ENCODE measurements at regions not wholly inside any gene's neighbourhood (a gene's known extent, or its start where the extent isn't known, plus 50 kb on each side); places are given as distances from the start of the nearest gene placed in this dataset.

DNA sequence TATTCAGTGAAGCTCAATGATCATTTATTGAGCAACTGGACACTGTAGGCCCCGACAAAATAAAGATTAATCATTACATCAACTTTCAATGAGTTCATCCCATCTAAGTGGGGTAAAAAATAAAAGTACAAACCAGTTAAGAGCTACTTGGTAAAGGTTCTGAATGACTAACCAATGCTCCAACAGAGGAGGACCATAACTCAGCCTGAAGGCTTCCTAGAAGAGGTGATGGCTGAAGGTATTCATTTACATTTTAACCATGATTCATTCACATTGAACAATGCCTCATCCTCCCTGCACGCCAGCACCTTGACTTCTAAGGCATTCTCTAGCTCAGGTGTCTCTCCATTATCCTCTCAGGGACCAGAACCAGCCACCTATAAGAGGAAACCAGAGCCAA lies 201.4 kb downstream of the ZNF462 start:
- no peak for DNase-seq

GRCh38 chr9:107065549-107065948 lies 202.6 kb downstream of the ZNF462 start:
- no peak for DNase-seq

- no peak for DNase-seq
Measured at GRCh38 chr9:107067739-107068416, 204.9 kb downstream of the ZNF462 start.

- DNase-seq, result no peak
Measured at GRCh38 chr9:107068581-107068980, 205.6 kb downstream of the ZNF462 start.

DNA sequence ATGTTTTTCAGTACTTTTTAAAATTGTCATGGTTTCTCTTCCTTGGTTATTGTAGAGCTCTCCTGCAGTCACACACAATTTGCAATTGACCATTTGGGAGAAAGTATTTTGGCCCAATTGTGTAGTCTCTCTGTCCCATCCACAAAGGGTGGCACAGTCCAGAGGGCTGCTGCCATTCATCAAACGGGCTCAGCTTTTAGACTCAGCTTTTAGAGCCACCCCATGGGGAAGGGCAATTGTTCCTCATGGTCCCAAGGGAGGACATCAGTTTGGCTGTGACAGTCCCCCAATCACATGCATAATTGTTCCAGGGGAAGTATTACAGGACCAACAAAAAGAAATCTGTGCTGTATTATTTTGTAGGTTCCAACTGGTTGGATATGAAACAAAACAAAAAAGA lies 207.6 kb downstream of the ZNF462 start:
- no peak for DNase-seq

- no peak for DNase-seq
Measured at GRCh38 chr9:107078061-107078460, 205.0 kb upstream of the RAD23B start.

- no peak for DNase-seq
Measured at GRCh38 chr9:107079589-107079988, 203.5 kb upstream of the RAD23B start.

DNA sequence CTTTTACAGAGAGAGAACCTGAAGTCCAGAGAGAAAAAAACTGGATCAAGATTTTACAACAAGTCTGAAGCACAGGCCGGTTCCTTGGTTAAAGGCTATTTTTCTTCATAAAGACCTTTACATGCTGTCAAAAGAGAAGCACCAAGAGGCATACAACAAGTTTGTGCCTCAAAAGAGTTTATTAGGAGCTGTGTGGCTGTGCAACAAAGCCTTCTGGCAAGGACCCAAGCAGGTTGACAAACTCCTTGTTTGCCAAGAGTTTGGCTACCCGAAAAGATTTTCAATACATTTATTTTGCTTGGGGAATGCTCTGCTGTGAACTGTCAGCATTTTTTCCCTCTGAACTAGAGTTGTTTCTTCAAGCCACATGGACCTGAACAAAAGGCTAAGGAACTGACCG lies 202.9 kb upstream of the RAD23B start:
- no peak for DNase-seq

GRCh38 chr9:107086460-107086859 lies 196.6 kb upstream of the RAD23B start:
- DNase-seq, result no peak

DNA sequence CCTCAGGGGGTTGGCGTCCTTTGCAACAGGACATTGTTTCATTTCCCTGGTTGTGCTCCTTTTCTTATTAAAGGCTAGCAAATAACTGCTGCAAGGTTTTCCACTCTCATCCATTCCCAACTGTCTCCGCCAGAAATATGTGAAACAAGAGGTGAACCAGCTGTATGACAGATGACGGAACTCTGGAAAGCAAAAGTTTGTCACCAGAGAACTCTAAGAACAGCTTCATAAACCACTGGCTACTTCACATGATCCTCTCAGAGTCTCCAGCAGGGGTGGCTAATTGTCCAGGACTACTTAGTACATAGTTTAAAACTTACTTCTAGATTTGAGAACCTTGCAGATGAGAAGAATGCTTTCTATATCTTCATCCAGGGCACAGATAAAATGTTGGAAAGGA lies 195.9 kb upstream of the RAD23B start:
- DNase-seq, result no peak

GRCh38 chr9:107090218-107090617 lies 192.9 kb upstream of the RAD23B start:
- no peak for DNase-seq

DNA sequence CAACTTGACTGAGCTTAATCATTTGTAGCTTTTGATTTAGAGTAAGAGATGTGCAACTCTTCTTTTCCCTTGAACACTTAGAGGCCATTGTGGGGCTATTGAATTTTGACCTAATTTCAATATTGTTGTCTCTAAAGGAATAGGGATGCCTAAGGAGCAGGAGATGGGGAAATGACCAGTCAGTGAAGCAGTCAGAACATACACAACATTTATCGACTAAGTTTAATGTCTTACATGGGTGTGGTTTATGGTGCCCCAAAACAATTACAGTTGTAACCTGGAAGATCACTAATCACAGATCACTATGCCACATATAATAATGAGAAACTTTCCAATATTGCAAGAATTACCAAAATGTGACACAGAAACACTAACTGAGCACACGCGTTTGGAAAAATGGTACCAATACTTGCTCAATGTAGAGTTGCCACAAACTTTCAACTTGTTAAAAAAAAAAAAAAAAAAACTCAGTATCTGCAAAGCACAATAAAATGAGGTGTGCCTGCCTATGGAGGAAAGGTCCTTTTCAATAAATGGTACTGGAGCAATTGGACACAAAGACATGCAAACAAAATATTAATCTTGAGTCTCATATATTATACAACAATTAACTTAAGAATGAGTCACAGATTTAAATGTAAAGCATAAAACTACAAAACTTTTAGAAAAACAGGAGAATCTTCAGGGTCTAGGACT lies 189.6 kb upstream of the RAD23B start:
- no peak for DNase-seq

DNA sequence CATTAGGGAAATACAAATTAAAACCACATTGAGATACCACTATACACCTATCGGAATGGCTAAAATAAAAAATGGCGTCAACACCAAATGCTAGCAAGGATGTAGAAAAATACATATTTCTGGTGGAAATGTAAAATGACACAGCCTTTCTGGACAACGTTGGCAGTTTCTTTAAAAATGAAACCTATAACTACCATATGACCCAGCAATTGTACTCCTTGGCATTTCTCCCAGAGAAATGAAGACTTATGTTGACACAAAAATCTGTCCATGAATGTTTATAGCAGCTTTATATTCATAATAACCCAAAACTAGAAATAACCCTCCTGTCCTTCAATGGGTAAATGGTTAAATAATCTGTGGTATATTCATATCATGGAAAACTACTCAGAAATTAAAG lies 188.7 kb upstream of the RAD23B start:
- no peak for DNase-seq

- no peak for DNase-seq
Measured at GRCh38 chr9:107100591-107100990, 182.5 kb upstream of the RAD23B start.

GRCh38 chr9:107102011-107102410 lies 181.1 kb upstream of the RAD23B start:
- no peak for DNase-seq

DNA sequence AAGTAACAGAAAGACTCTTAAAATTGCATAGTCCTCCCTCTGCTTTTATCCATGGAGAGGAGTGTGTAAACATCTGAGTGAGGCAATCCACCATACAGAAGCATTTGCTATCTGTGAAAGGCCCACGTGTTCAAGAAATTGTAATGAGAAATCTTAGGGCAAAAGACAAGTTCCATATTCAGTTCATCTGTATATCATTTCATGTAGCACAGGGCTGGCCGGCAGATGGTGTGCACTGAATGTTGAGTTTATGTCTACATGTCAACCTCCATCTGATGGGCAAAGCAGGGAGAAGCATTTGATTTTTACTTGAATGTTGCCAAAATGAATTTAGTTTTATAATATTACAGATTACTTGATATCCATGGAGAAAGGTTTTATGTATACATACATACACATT lies 179.5 kb upstream of the RAD23B start:
- DNase-seq, result no peak

DNA sequence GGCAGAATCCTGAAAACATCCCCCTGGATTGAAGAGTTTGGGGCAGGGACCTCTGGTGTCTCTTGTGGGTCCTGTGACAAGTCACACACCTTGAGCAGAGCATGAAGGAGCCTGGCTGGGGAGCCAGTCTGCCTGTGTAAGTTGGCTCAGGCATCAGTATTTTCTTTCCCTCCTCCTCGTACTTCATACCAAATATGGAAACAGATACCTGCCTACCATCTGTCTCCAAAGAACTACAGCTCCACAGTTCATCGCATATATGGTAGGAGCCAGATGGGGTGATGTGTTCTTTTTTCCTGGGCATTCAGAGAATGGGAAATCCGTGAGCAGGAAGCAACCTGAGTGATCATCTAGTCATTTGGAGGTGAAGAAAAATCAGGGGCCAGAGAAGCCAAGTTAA lies 177.3 kb upstream of the RAD23B start:
- DNase-seq, result no peak

- DNase-seq, result no peak
Measured at GRCh38 chr9:107106416-107106815, 176.7 kb upstream of the RAD23B start.

DNA sequence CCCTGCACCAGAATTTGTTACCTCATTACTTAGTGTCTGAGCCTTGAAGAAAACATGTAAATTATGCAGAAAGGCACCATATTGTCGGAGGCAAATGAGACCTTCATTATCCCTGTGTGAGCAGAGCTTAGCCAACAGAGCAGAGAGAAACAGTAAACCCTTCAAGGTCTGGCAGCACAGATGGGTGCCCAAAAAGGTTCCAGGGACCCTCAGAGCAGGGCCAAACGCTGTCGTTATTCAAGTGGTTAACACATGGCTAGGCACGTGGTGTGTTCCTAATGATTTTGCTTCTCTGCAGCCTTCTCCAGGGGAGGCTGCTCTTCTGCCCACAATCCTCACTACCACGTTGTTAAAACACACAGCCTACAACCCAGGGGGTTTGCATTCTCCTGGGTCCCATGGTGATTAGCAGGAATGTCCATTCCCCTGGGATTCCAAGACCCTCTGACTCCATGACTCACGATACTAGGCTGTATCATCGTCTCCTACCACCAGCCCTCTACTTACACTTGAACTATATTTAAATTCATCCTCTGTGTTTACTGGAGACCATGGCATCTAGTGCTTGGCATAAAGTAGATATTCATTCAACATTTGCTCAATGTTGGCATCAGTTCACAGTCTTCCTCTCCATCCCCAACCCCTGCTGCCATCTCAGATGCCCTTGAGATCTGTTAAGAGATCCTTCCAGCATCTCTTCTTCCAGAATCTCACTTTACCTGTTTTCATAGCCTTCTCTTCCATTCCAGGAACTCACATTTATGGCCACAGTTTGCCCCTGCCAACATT lies 174.5 kb upstream of the RAD23B start:
- no peak for DNase-seq

GRCh38 chr9:107109324-107109723 lies 173.8 kb upstream of the RAD23B start:
- no peak for DNase-seq

- DNase-seq, result no peak
Measured at GRCh38 chr9:107110153-107110552, 172.9 kb upstream of the RAD23B start.

DNA sequence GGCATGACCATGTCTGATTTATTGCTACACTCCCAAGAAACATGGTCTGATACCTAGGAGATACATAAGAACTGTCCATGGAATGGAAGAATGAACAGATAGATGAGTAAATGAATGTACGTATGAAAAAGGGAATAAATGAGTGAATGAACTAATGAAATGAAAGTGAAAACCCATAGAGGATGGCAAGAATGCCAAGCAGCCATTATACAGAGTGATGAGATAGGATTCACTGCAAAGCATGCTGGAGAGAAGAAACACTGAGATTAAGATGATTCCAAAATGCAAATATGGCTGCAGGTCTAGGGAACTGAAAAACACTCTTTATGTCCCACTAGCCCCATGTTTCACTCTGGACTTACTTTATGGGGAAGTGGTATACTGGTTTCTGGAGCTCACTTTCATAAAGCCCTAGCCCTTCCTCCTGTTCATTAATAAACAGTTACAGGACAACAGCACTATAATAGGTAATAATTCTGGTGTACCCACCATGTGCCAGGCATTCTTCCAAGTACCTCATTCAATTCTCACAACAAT lies 170.3 kb upstream of the RAD23B start:
- no peak for DNase-seq

DNA sequence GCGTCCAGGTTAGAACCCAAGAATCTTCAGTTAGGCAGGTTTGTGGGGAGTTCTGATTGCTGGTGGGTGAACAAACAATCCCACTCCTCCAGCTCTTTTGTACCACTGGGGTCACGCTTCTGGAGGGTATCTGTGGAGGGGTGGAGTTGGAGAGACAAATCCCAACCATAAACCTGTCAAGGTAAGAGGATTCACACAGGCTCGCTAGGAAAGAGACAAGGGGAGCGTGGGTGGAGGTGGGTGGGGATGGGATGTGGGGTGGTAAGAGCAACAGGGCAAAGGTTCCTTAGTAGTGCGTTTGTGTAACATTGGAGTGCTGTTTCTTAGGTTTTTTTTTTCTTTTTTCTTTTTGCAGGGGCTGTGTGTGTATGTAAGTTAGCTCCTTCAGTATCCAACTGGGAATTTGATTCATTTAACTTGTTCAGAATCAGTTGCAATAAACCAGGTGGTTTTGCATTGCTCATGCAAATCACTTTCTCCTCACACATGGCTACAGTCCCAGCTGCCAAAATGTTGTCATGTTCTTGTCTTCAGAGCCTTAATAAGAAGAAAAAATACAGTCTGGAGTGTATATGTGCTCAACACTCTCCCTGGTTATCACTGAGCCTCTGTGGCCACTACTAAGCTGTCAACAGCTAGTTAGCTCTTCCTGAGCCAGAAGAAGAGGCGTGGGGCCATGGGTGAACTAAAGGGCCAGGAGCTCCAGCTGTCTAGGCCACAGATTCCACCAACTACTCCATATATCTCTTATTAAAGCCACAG lies 164.0 kb upstream of the RAD23B start:
- DNase-seq, result no peak

Data from islet precursor cell (in vitro differentiated cells).